ENCODE measurements at regions not wholly inside any gene's neighbourhood (a gene's known extent, or its start where the extent isn't known, plus 50 kb on each side); places are given as distances from the start of the nearest gene placed in this dataset.

DNA sequence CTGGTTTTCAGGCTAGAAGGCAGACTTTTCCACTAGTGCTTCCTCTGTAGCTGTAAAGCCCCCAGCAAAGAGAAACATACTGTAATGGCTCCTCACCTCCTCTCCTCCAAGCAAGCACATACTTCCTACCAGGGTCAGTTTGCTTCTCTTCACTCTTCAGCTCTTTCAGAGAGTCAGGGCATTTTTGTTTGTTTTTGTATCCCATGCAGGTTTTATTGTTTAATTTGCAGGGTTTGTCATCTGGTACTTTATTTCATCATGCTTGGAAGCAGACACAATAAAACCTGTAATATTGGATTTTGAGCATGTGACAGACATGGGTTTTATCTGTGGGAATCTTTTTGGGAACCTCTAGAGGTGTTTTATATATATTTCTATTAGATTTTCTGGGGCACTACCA, 753.3 kb upstream of the ROBO1 start:
- TF ChIP-seq, protein P1, sequence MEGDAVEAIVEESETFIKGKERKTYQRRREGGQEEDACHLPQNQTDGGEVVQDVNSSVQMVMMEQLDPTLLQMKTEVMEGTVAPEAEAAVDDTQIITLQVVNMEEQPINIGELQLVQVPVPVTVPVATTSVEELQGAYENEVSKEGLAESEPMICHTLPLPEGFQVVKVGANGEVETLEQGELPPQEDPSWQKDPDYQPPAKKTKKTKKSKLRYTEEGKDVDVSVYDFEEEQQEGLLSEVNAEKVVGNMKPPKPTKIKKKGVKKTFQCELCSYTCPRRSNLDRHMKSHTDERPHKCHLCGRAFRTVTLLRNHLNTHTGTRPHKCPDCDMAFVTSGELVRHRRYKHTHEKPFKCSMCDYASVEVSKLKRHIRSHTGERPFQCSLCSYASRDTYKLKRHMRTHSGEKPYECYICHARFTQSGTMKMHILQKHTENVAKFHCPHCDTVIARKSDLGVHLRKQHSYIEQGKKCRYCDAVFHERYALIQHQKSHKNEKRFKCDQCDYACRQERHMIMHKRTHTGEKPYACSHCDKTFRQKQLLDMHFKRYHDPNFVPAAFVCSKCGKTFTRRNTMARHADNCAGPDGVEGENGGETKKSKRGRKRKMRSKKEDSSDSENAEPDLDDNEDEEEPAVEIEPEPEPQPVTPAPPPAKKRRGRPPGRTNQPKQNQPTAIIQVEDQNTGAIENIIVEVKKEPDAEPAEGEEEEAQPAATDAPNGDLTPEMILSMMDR (IDR thresholded peaks at IDR 0.05; ENCODE audit: extremely low read depth, missing control alignments), result no peak
- no peak for DNase-seq (ENCODE audit: low spot score)

DNA sequence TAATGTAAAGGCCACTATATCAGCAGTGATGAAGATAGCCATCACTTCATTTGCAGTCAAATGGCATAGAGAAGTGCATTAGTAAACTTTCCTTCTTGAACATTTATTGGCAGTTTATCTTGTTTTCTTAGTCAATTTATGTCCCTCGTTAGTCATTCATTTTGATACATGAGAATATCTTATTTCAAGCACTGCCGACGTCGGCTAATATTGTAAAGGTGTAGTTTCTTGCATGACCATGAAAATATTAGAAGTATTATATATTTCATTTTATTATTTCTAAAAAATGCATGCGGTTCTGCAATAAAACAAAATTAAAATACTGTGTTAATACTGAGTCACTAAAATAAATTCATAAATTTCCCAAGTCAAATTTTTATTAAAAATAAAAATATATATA, 751.6 kb upstream of the ROBO1 start:
- TF ChIP-seq, protein P1 (IDR thresholded peaks at IDR 0.05; ENCODE audit: extremely low read depth, missing control alignments), result no peak
- no peak for DNase-seq (ENCODE audit: low spot score)

DNA sequence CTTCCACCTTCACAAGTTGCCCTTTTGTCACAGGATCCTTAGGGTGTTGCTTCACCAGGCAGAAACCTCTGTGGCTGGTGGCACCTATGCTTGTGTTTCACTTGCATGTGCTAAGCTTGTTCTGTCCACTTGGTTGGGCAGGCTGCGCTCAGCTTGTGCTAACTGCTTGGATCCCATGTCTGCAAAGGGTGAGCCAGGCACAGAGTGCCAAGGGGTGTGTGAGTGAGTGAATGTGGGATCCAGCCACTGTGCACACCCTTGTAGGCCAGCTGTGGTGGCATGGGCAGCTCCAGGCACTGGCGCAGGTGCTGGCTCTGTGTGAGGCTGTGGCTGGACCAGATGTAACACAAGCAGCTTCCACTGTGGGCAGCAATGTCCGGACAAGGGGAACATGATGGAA, 728.7 kb upstream of the ROBO1 start:
- TF ChIP-seq, protein P1 (IDR thresholded peaks at IDR 0.05; ENCODE audit: extremely low read depth, missing control alignments), result no peak
- no peak for DNase-seq (ENCODE audit: low spot score)

DNA sequence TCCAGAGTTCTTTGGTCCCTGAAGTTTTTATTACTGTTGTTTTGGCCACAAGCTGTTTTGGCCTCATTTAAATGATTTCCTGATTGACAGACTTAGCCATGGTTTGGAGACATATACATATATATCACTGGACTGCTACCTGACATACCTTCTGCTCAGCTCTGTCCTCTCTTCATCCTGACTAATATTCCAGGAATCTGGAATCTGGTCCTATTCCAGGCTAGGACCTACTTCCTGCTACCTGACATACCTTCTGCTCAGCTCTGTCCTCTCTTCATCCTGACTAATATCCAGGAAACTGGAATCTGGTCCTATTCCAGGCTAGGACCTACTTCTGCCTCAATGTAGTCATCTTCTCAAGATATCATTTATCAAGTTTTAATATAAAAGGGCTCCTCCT, 724.4 kb upstream of the ROBO1 start:
- TF ChIP-seq, protein P1 (IDR thresholded peaks at IDR 0.05; ENCODE audit: extremely low read depth, missing control alignments), result no peak
- no peak for DNase-seq (ENCODE audit: low spot score)

DNA sequence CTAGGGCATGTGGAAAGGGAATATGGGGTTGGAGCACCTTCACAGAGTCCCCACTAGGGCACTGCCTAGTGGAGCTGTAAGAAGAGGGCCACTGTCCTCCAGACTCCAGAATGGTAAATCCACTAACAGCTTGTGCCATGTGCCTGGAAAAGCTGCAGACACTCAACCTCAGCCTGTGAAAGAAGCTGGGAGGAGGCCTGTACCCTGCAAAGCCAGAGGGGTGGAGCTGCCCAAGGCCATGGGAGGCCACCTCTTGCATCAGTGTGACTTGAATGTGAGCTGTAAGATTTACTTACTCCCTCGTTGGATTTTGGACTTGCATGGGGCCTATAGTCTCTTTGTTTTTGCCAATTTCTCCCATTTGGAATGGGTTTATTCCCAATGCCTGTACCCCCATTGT, 705.2 kb upstream of the ROBO1 start:
- TF ChIP-seq, protein P1 (IDR thresholded peaks at IDR 0.05; ENCODE audit: extremely low read depth, missing control alignments), result no peak
- DNase-seq (ENCODE audit: low spot score), result no peak

DNA sequence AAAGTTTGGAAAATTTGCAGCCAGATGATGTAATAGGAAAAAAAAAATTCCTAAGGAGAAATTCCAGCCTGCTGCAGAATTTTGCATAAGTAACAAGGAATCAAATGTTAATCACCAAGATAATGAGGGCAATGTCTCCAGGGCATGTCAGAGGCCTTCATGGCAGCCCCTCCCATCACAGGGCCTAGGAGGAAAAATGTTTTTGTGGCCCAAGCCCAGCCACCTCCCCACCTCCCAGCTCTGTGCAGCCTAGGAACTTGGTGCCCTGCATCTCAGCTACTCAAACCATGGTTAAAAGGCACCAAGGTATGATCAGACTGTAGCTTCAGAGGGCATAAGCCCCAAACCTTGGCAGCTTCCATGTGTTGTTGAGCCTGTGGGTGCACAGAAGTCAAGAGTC, 704.7 kb upstream of the ROBO1 start:
- TF ChIP-seq, protein P1 (IDR thresholded peaks at IDR 0.05; ENCODE audit: extremely low read depth, missing control alignments), result no peak
- DNase-seq (ENCODE audit: low spot score), result no peak

DNA sequence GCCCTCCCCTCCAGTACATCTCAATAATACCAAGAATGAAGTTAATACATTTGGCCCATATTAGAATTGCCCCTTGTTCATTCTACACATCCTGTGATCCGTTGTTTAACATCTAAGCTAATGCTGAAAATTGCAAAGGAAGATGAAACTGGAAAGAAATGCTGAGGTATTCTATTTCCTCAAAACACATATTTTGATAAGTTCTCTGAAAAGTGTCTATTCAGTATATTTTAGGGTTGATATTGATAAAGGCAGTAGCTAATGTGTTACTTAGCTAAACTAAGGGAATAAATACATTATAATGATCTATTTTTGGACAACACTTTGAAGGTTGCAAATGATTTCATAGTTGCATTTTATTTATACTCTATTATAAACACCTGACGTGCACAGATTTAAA, 702.6 kb upstream of the ROBO1 start:
- TF ChIP-seq, protein P1 (IDR thresholded peaks at IDR 0.05; ENCODE audit: extremely low read depth, missing control alignments), result no peak
- DNase-seq (ENCODE audit: low spot score), result no peak

Measured in GM20000 (cell line).